ENCODE measurements at regions not wholly inside any gene's neighbourhood (a gene's known extent, or its start where the extent isn't known, plus 50 kb on each side); places are given as distances from the start of the nearest gene placed in this dataset.
"Not testable (repeated sequence)": the region's sequence is repeated elsewhere in the genome, so short reads cannot be mapped to it uniquely, and the experiment has no call there.

DNA sequence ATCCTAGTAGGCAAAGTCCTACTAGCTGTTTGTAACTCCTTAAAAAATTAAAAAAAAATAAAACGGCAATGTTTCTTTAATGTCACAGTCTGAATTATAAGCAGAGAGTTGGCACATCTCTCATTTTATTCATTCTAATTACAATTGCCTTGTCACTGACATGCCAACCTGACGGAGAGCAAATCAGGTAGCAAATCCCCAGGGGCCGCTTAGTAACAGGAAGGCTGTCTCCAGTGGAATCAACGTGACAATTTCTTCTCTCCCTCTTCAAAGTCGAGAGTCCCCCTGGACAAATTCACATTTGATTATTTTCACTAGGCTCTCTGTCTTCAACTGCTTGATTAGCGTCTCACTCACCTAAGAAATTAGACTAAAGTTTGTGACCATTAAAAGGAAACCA, 1598.9 kb upstream of the PIK3C3 start:
- DNase-seq (ENCODE audit: low read depth) = no peak
- in situ Hi-C loops (cut with HindIII; ENCODE audit: low pct_unique_long_range_greater_than_20kb, low sequenced_read_pairs) = no loop called here

DNA sequence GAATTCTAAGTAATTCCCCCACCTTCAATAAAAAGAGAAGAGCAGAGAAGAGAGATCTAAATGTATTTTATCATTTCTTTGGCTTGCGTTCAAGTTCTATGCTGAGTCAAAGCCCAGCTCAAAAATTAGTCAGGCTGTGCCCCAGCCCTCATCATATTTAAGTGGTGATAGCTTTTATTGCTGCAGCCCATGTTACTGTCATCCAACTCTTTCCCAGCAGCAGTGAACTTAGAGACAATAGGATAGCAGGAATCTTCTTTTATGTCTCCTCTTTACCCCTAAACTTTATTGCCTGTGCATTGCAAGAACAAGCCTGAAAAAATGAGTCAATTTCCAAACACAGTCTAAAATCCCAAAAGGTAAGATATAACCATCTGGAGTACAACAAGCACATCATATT, 1599.3 kb upstream of the PIK3C3 start:
- no peak for DNase-seq (ENCODE audit: low read depth)
- in situ Hi-C loops (cut with HindIII; ENCODE audit: low pct_unique_long_range_greater_than_20kb, low sequenced_read_pairs) = no loop called here

DNA sequence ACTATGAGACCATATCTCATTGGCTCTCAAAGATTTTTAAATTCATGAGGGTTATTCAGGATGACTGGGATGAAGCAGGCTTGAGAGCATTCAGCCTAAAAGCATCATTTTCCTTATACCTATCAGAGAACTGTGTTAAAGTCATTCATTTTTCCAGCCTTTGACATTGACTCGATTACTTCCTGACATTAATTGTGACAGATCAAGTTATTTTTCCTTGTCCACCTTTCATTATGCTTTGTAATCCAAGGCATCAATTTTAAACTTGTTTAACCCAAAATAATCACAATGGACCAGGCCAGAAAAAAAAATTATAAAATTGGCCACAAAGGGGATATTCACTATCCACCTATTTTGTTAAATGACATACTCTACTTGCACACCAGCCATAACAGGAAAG, 1606.8 kb upstream of the PIK3C3 start:
- in situ Hi-C loops (cut with HindIII; ENCODE audit: low pct_unique_long_range_greater_than_20kb, low sequenced_read_pairs) = no loop called here
- DNase-seq (ENCODE audit: low read depth) = no peak

DNA sequence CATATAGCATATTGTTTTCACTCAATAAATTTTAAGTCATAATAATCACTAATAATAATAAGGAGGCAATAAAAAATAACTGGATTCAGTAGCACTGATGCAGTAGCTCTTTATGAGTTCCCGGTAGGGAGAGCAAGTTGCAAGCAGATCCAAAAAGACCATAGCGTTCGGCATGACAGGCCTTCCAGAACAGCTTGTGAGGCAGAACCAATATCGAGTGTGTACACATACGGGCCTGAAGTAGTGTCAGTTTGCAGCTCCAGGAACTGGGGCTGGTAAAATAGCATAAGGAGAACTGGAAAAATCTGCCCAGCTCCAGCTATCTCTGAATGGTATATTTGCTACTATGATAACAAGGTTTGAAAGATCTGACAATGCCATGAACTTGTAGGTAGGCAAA, 1607.8 kb upstream of the PIK3C3 start:
- in situ Hi-C loops (cut with HindIII; ENCODE audit: low pct_unique_long_range_greater_than_20kb, low sequenced_read_pairs) = no loop called here
- DNase-seq (ENCODE audit: low read depth) = no peak

DNA sequence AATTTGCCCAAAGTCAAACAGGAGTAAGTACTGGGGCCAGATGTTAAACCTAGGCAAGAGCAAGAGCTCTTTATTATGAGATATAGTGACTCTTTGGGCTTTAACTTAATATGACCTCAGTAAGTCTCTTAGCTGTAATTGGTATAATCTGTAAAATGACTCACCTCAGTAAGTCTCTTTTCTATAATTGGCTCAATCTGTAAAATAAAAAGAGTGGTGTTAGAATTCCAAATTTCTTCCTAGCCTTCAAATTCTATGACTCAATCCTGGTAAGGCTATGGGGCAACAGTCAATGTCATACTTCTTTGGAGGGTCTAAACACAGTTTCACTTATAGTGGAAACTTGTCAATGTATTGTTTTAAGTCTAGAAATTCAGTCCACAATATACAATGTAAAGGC, 1608.9 kb upstream of the PIK3C3 start:
- in situ Hi-C loops (cut with HindIII; ENCODE audit: low pct_unique_long_range_greater_than_20kb, low sequenced_read_pairs) = no loop called here
- DNase-seq (ENCODE audit: low read depth) = no peak

DNA sequence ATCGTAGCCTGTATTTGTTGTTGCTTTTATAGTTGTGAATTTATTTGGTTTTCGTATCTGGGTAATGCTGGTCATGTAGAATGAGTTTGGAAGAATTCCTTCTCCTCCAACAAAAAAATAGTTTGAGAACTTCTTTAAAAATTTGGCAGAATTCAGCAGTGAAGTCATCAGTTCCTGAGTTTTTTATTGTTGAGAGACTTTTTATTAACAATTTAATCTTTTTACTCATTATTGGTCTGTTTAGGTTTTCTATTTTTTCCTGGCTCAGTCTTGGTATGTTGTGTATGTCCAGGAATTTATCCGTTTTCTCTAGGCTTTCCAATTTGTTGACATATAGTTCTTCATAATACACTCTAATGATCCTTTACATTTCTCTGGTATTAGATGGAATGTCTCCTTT, 1613.3 kb upstream of the PIK3C3 start:
- DNase-seq (ENCODE audit: low read depth) = no peak
- in situ Hi-C loops (cut with HindIII; ENCODE audit: low pct_unique_long_range_greater_than_20kb, low sequenced_read_pairs) = no loop called here

DNA sequence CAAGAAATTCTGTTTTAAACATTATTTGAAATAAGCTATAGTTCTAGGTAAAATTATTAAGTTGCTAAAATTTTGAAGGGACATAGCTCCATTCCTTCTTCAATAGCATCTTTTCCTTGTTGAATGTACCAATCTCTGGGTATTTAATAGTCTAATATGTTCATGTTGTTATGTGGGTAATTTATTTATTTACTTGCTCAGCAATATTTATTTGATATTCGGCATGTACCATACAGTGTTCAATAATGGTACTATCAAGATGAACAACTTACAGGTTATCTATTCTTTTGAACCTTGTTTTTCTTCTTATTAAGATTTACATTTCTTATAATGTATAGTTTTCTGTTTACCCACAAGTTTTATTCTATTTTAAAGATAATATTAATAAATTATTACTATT, 1616.8 kb upstream of the PIK3C3 start:
- in situ Hi-C loops (cut with HindIII; ENCODE audit: low pct_unique_long_range_greater_than_20kb, low sequenced_read_pairs) = no loop called here
- no peak for DNase-seq (ENCODE audit: low read depth)

DNA sequence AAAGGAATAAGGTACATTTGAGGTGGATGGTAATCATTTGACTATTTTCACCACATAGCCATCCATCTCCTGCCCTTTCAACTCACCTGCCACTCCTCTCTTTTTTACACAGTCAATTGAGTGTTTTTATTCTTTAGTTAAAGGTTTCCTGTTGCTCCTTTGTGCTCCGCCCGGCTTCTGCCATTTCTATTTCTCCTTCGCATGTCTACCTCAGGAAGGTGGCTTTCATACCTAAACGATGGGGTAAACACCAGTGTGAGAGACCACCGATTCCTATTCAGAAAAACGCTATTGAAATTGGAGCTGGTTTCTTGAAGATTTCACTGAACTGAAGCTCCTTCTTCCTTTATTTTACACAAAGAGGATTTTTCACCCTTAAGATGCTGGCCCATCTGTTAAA, 1628.0 kb upstream of the PIK3C3 start:
- in situ Hi-C loops (cut with HindIII; ENCODE audit: low pct_unique_long_range_greater_than_20kb, low sequenced_read_pairs) = no loop called here
- no peak for DNase-seq (ENCODE audit: low read depth)

DNA sequence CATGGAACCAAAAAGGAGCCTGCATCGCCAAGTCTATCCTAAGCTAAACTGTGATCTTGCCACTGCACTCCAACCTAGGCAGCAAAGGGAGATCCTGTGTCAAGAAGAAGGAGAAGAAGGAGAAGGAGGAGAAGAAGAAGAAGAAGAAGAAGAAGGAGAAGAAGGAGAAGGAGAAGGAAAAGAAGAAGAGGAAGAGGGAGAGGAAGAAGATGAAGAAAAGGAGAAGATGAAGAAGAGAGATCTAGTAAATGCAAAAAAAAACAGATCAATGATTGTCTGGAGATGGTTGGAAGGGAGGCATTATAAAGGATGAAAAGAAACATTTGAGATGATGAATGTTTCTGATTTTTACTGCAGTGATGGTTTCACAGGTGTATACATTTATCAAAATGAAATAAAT, 1629.0 kb upstream of the PIK3C3 start:
- no peak for DNase-seq (ENCODE audit: low read depth)
- in situ Hi-C loops (cut with HindIII; ENCODE audit: low pct_unique_long_range_greater_than_20kb, low sequenced_read_pairs) = no loop called here

DNA sequence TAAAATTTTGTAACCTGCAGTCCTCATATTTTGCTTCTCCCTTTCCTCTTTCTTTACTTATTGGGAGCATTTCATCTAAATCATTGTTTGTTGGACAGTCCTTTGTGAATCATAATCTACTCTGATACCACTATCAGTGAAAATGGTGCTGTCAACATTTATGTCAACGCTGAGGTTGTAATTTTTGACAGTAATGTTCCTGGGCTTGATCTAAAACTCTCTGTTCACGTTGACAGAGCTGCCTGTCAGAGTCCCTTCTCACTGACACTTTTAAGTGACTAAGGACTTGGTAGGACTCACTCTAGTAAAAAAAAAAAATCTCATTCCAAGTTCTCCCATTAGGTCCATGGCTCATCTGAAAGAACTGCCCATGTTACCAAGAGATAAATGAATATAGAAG, 1640.8 kb upstream of the PIK3C3 start:
- no peak for DNase-seq (ENCODE audit: low read depth)
- in situ Hi-C loops (cut with HindIII; ENCODE audit: low pct_unique_long_range_greater_than_20kb, low sequenced_read_pairs) = no loop called here

DNA sequence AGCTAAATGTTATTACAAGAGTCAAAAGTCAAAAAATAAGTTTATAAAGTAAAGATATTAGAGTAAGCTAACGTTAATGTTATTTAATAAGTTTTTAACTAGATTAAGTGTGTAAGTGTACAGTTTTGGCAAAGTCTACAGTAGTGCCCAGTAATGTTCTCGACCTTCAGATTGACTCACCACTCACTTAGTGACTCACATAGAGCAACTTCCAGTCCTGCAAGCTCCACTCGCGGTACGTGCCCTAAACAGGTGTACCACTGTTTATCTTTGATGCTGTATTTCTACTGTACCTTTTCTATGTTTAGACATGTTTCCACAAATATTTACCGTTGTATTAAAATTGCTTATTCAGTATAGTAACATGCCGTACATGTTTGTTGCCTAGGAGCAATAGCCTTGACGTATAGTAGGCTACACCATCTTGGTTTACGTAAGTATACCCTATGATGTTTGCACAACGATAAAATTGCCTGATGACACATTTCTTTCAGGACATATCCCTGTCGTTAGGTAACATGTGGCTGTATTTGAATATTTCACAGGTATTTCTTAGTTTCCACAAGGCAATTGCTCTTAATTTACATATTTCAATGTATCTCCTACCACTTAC, 1641.9 kb upstream of the PIK3C3 start:
- in situ Hi-C loops (cut with HindIII; ENCODE audit: low pct_unique_long_range_greater_than_20kb, low sequenced_read_pairs) = no loop called here
- DNase-seq (ENCODE audit: low read depth) = no peak

DNA sequence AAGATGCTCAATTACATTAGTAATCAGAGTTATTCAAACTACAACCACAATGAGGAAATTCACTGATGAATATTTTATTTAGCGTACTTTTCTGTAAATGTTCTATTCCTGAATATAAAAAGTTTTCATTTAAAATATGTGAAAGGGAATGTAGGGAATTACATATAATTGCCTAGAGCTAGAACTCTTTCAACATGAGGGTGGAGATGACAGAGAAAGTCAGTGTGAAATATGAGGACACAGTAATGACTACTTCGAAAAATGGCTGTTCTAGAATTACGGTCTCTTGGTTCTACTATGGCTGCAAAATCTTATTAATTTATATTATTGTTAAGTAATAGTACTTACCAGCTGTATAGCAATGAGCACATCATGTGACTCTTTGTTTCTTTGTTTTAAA, 1647.4 kb upstream of the PIK3C3 start:
- in situ Hi-C loops (cut with HindIII; ENCODE audit: low pct_unique_long_range_greater_than_20kb, low sequenced_read_pairs) = no loop called here
- DNase-seq (ENCODE audit: low read depth) = no peak

DNA sequence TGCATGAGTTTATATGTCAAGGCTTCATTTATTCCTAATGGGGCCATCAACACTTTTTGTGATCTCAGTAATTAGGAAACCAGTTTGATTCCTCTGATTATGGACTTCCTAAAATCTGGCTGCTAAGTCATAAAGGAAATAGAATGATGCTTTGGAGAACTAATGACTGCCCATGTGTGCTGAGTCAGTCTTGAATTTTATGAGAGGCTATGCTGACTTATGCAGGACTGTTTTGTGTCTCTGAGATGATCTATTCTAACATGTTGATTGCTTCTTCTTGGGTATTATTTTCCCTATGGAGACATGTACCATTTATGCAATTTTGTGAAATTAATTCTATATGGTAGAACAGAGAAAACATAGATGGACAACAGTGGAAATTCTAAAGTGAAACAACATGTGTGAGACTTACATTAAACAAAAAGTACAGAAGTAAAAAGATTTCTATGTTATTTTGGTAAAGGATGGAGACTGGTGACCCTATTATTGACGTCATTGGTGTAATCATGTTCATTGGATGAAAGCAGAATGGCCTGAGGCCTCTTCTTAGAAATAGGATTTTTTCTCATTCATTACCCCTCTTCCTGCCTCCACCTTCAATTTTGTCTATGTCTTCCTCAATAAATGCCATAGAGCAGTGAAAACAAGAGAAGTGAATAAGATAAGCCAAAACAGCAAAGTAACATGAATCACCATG, 1658.2 kb upstream of the PIK3C3 start:
- in situ Hi-C loops (cut with HindIII; ENCODE audit: low pct_unique_long_range_greater_than_20kb, low sequenced_read_pairs) = no loop called here
- no peak for DNase-seq (ENCODE audit: low read depth)

DNA sequence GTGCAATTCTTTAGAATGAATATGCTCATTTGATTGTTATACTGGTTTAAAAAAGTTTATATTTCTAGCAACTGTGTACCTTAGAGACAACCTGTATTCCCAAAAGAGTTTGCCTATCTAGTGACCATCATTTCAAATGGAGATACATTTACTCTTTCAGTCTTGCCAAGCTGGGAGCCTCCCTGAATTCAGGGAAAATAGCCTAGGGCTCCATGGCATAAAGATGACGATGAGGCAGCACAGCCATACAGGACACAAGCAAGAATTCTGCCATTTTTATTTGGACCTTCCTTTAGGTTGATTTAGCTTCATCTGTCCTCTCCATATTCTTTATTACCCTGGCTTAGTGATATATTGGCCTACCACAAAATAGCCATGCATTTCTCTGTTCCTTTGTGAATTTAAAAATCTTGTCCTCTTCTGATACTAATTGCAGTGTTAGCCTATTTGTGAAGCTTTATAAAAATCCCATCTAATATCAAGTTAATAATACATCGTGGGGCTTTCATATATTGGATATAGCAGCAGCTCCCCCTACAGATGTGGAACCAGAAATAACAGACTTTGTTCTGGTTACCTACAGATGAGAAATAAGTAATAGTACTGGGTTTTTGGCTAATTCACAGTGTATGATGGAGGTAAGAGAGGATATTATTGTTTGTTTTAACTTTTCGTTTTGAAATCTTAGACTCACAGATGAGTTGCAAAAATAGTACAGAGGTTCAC, 1661.9 kb upstream of the PIK3C3 start:
- no peak for DNase-seq (ENCODE audit: low read depth)
- in situ Hi-C loops (cut with HindIII; ENCODE audit: low pct_unique_long_range_greater_than_20kb, low sequenced_read_pairs) = no loop called here

DNA sequence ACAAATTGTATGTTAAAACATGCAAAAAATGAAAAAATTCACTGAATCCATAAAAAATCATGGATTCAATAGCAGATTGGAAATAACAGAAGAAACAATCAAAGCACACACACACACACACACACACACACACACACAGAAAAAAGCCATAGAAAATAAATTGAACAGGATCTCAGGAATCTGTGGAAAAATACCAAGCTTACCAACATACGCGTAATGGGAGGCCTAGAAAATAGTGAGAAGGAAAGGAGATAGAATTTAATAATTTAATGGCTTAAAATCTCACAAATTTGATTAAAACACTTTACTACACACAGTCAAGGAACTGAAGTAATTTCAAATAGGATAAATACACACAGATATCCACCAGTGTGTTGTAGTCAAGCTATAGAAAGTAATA, 1671.5 kb upstream of the PIK3C3 start:
- in situ Hi-C loops (cut with HindIII; ENCODE audit: low pct_unique_long_range_greater_than_20kb, low sequenced_read_pairs) = no loop called here

DNA sequence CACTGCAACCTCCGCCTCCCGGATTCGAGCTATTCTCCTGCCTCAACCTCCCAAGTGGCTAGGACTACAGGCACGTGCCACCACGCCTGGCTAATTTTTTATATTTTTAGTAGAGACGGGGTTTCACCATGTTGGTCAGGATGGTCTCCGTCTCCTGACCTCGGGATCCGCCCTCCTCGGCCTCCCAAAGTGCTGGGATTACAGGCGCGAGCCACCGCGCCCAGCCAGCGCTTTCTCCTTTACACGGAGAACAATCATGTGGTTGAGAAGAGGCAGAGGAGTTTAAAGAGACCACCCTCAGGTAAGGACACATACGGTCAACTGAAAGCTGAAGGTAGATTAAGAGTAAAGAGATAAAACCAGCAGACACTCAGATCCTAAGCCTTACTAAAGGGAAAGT, 1673.7 kb upstream of the PIK3C3 start:
- in situ Hi-C loops (cut with HindIII; ENCODE audit: low pct_unique_long_range_greater_than_20kb, low sequenced_read_pairs); DNase-seq (ENCODE audit: low read depth): not testable (repeated sequence)

More for the DNA sequence above, 1671.5 kb upstream of the PIK3C3 start:
- no peak for DNase-seq (ENCODE audit: low read depth)

DNA sequence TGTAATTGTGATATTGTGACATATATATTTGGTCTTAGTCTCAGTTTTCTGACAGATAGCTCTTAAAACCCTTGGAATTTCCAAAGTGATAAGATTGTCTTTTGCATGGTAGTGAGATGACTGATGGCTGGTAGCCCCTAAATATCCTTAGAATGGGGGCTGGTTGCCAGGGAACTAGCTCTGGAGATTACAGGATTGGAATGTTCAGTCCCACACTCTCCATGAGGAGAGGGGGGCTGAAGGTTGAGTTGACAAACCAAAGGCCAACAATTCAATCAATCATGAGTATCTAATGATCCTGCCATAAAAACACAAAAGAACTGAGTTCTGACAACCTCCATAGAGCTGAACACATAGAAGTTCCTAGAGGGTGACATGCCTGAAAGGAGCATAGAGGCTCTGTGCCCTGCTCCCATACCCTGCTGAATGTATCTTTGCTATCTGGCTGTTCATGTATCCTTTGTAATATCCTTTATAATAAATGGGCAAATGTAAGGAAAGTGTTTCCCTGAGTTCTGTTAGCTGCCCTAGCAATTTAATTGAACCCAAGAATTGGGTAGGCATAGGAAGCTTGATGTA, 1680.3 kb upstream of the PIK3C3 start:
- DNase-seq (ENCODE audit: low read depth) = no peak
- in situ Hi-C loops (cut with HindIII; ENCODE audit: low pct_unique_long_range_greater_than_20kb, low sequenced_read_pairs) = no loop called here

DNA sequence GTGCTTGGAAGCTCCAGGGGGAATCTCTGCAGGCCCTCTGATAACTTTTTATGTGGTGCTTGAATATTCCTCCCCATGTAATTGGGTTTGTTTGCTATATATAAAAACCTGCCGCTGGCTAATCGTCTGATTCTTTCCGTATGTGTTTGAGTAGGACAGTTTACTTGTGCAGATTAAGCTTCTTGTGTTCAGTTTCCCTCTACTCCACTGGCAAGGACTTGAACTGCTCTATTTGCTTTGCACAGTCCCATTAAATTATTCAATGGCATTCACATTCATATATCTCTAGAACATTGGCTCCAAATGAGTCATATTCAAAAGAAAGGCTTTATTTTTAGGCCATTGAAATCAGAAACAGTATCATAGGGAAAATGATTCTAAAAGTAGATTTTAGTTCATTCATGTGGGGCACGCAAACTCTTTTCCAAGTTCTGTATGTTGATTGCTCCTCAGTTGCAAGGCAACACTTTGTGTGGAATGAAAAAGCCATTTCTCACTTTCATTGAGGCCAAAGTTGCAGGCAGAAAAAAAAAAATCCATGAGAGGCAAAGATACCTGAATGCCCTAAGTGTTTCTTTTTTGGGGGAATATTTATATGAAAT, 1682.3 kb upstream of the PIK3C3 start:
- in situ Hi-C loops (cut with HindIII; ENCODE audit: low pct_unique_long_range_greater_than_20kb, low sequenced_read_pairs) = no loop called here
- no peak for DNase-seq (ENCODE audit: low read depth)

Data from Caki2 (cell line).